MM.1S (cell line): ENCODE measurements at regions not wholly inside any gene's neighbourhood (a gene's known extent, or its start where the extent isn't known, plus 50 kb on each side); places are given as distances from the start of the nearest gene placed in this dataset.

Source experiments
- CTCF ChIP-seq: fragments of 300-600 bp; sonication (generic); IDR thresholded peaks from 2 replicates; pipeline ENCODE4 v1.5.1; 2016; ENCODE audit warnings: antibody characterized with exemption, low read length, mixed read lengths
- EZH2phosphoT487 ChIP-seq: fragments of 300-600 bp; sonication (generic); IDR thresholded peaks from 2 replicates; pipeline ENCODE4 v1.6.1; 2018; ENCODE audit warnings: antibody characterized with exemption, low read length

- TF ChIP-seq CTCF, result no peak
- TF ChIP-seq EZH2phosphoT487, result no peak
Measured at GRCh38 chr22:34570408-34570807, 495.6 kb upstream of the ISX start.
